Inflammatory macrophage treated with lipopolysaccharide for 4 hours (primary cell): ENCODE measurements at regions not wholly inside any gene's neighbourhood (a gene's known extent, or its start where the extent isn't known, plus 50 kb on each side); places are given as distances from the start of the nearest gene placed in this dataset.
"Not testable (repeated sequence)": the region's sequence is repeated elsewhere in the genome, so short reads cannot be mapped to it uniquely, and the experiment has no call there.

Experiments used
- DNase-seq: peaks from one replicate; pipeline ENCODE4 v3.0.0-alpha.2; 2020

DNA sequence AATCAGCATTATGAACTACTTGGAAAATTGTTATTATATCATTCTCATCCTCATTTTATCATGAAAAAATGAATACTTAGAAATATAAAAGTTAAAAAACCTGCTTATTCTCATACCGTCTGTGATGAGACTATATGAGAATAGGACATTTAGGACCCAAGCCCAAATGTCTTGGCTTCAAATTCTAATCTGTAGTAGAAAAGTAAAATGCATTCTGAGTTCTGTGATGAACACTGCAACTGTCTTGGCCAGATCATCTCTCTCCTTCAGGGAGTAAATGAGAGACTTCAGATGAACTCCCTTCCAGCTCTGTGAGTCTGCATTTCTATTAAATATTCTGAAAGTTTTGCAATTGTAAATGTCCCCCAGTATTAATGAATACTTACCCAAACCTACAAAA is 940.7 kb upstream of the KLHL29 start:
- no peak for DNase-seq

DNA sequence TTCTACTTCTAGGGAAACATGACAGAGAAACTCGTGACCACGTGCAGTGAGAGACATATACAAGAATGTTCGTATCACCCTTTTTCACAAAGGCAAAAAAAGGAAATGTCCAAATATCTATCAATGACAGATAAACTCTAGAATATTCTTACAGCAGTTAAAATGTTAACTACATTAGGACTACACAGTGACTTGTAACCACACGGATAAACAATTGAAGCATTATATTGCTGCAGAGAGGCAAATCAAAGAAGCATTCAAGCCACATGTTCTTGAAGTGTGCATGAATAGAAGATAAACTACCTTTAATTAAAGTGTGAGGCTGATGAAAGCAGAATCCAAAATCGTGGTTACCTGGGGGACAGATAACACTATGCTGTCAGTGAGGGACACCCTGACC is 935.3 kb upstream of the KLHL29 start:
- no peak for DNase-seq

DNA sequence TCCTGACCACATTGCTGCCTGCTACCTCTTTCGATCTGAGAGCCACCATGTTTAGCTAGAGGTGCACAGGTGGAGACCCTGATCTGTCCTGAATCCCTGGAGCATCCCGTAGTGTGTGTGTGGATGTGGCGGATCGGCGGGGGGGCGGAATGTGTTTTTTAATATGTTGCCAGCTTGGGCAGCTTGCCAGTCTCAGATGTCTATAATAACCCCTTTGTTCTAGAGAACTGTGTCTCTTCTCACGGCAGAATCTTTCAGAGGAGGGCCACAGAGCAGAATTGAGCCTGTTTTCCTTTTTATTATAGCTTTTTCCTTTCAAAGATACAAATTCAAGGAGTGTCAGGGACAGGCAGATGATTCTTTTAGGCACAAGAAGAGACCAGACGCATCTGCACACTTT is 934.1 kb upstream of the KLHL29 start:
- no peak for DNase-seq

DNA sequence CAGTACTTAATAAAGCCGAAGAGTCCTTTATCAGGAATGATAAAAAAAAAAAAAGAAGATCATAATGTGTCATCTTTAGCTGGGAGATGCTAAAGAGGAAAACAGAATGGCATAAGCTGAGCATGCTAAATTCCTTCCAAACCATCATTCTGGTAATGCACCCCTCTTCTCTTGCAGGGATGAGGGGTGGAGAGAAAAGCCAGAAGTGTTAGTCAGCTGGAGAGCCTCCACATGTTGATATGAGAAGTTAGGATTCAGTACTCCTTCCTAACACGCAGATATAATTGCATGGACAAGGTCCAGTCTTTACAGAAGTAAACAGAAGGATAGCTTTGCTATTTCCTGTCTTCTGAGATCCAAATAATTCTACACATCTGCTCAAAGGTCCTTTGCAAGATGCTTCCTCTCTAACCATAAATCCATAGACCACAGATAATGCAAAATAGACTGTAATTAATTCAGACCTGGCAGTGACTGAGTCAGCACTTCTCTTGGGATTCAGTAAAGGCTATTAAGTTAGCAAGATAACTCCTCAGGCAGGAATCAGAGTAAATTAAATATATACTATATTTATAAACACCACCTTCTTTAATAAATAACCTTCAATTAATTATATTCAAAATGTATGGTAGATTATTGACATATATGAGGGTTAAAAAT is 930.0 kb upstream of the KLHL29 start:
- DNase-seq: no peak

DNA sequence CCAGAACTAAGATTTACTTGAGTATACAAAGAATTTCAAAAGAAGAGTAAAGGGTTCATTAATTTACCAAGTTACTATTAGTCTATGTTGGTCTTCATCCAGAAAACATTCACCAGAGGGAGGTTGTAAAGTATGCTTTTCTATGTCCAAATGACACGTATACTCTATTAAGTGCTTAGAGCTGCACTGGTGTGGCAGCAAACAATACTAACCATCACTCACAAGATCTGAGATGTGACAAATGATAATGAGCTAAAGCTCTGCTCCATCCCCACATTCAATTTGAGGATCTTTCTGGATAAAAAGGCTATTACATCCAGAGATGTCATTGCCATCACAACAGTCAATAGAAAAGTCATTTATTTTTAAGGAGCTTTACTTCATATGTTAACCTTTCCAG is 926.5 kb upstream of the KLHL29 start:
- no peak for DNase-seq

DNA sequence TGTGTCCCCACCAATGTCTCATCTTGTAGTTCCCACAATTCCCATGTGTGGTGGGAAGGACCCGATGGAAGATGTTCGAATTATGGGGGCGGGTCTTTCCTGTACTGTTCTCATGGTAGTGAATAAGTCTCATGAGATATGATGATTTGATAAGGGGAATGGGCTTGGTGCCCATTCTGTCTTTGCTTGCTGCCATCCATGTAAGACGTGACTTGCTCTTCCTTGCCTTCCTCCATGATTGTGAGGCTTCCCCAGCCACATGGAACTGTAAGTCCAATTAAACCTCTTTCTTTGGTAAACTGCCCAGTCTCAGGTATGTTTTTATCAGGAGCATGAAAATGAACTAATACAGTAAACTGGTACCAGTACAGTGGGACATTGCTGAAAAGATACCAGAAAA is 909.9 kb upstream of the KLHL29 start:
- not testable (repeated sequence) for DNase-seq

DNA sequence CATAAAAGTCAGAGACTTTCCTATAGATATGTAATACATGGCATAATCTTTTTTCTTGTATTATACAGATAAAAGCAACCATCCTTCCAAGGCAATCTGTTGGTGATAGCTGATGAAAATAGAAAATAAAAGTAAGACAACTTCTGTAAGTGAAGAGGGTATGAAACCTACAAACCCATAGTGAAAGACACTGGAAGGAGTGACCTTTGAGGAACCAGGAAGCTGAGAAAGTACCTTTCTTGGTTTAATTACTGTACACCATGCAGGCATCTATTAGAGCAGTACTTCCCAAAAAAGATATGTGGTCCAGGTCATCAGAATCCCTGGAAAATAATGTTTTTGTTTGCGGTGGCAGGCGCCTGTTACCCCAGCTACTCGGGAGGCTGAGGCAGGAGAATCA is 906.6 kb upstream of the KLHL29 start:
- DNase-seq: no peak

DNA sequence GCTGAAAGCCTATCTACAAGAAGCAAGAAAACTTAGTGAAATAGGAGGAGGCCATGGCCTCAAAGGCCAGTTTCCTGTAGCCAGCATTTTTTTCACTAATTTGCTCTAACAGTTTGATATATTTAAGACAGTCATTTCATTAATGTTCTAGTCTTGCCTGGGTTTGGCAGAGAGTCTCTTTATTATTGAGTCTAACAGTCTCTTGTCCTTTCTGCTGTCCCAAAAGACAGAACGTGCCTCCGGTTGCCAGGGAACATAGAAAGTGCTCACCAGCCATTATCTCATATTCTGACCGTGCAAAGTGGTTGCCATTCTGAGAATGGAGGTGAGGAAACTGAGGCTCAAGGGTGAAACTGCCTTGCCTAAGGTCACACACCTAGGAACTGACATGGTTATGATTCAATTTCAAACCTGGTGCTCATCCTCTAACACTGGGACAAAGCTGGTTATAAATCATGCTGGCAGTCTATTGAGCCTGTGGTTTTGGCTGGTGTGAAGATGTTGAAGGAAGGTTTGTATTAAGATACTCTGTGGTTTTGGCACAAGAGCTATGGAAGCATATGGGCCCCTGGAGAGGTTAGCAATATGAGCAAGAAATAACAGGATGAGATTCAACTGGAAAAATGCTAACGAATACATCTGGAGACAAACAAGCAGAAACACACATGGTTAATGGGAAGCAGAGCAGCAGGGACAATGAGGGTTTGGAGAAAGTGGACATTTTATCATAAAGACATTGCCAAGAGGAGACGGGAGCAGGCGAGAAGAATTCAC is 903.3 kb upstream of the KLHL29 start:
- DNase-seq: no peak

DNA sequence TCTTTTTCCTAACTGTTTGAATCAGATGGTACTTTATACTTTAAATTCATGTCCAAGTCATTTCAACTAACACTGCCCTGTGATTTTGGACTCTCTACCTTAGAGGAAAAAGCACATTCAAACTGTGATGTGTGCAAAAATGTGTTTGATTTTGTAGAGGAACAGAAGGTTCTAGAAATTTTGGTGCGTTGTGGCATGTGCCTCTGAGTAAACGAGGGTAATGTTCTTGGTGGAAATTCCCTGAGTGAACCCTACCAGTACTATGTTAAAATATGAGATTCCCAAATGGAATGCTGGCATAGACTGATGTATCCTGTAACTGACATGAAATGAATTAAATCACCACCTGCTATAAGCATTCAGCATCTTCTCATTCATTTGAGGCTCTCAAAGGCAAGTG is 901.9 kb upstream of the KLHL29 start:
- DNase-seq: no peak

DNA sequence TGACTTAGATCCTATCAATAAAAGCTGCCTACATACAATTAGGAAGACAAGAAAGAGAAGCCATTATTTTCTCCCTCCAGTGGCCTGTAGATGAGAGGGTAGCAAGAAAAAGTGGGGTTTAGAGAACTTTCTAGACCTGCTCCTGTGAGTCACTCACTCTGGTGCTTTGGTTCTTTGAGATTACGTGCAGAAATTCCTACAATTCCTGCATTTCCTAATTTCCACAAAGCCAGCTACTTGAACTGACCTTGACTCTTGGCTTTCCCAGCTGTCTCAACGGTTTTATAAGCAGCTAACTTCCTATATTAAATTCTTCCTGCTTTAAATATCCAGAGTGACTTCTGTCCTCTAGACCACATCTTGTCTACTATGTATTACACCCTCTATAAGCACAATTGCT is 899.5 kb upstream of the KLHL29 start:
- DNase-seq: no peak

DNA sequence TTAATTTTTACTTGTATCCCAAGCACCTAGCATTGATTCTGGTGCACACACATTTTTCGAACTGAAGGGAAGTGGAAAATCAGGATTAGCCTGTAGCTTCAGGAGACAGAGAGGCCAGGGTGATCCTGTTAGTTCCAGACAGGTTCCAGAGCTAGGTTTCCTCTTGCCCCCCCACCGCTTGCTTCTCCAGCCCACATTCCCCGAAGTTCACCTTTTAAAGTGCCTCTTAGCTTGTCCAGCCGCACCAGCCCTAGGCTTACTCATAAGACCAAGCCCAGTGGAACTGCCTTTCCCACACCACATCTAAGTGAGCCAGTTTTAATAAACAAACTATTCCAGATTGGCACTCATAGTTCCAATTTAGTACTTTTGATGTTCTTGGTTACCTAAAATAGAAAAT is 898.6 kb upstream of the KLHL29 start:
- DNase-seq: no peak

DNA sequence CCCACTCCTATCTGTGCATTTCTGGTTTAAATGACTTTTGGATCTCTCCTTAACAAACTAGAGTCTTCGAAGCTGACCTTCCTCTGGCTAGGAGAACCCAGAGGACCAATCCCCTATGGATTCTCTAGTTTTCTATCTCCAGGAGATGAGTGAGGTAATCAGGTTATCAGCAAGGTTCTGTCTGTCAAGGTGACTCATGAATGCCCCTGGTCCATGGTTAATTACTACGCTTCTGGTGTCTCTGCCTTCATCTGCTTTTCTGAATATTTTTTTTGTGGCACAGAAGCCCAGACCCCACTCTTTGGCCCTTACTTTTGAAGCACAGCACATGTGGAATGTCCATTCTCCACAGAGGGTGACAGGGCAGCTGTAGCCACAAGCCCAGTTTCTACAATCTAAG is 897.9 kb upstream of the KLHL29 start:
- DNase-seq: no peak

DNA sequence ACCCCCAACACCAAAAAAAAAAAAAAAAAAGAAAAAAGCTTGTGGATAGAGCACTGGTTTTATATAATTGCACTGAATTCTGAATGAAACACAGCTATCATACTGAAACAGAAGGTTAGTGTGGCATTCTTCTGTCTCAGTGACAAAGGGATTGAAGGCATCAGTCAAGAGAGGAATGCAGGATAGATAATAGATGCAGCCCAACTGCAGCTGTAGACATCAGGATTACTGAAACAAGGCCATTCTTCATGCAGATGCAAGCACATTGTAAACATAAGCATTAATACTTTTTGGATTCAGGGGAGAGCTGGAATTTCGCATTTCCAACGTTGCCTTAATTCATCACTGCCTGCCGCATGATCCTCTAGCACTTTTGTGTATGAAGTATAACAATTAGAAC is 897.4 kb upstream of the KLHL29 start:
- DNase-seq: no peak

DNA sequence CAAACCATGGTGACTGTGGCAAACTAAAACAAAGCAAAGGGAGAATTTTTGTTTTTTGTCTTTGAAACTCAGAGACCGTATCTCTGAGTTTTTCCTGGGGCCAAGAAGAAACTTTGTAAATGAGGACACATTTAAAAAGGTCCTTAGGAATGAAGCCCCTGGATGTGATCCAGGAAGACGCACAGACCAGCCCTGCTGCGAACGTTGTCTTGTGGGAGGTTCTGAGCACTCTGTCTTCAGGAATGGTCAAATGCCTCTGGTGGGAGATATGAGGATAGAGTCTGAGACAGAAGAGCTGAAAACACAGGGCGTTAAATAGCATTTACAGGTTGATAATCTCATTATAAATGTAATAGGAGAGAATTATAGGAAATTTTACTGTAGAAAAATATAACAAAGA is 893.5 kb upstream of the KLHL29 start:
- no peak for DNase-seq

DNA sequence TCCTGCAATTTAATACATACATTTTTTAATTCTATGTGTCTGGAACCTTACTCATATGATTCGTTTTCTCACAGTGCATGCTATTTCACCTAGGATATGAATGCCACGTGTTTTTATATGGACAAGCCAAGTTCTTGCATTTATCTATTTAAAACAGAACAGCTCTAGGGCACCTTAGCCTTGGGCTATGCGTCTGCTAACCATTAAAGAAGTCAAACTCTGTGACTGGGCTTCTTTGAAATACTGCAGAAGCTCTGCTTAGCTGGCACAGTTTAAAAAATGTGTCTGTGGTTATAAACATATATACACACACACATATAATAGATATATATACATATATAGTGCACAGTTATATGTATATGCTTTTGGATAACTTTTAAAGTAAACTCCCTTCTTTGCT is 890.8 kb upstream of the KLHL29 start:
- no peak for DNase-seq

DNA sequence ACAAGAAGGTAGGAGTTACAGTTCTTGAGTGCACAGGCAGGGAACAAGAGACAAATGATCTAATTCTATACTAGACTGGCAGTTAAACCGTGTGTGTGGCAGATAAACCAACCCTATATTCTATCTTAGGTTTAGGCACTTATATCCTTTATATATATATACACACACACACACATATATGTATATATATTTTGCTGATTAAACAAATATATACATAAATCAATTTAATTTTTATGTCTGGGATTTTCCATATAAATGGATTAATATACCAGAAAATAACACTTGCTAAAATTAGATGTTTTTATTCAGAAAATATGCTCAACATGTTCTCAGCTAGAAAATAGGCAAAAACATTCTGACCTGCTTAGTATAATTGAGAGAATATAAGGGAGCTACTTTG is 887.9 kb upstream of the KLHL29 start:
- no peak for DNase-seq

DNA sequence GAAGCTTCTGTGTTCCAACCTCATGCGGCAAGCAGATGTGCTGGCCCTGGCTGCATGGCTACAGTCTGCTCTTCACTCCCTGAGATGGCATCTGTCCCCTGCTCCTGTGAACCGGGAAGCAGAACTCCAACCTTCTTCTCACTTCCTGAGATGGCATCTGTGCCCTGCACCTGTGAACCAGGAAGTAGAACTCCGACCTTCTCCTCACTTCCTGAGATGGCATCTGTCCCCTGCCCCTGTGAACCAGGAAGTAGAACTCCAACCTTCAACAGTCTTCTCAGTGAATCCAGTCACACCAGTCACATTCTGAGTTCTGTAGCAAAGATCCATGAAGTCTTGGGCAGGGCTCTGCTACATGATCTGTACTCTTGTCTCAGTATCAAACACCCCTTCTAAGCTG is 887.2 kb upstream of the KLHL29 start:
- DNase-seq: no peak

DNA sequence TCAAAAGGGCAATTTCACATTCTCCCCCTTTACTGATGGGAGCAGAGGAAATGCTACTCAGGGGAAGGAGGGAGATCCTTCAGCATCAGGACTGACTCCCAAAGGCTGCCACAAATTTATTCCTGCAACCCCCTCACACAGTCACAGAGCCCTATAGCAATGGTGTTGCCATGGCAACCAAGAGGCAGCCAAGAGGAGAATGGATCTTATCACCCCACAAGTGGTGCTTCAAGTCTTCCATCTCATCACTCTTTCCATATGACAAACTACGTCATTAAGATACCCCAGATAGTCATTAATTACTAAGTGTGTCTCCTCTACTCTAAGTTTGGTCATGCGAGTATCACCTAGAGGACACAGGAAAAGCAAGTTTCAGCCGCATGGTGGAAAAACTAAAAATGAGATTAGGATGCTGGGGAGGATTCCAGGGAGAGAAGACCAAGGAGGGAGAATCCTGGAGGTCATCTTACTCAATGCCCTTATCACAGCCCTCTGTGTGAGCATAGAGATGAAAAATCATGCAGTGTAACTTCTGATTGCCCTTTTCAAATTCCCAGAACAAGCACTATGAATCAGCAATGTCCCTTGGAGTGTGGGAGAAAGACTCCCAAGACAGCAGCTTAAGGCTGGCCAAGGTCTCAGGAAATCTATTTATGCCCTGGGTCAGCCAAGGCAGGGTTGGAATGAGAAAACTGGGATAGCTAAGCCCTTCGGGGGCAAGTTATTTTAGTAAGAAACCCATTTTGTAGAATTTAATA is 885.7 kb upstream of the KLHL29 start:
- no peak for DNase-seq

DNA sequence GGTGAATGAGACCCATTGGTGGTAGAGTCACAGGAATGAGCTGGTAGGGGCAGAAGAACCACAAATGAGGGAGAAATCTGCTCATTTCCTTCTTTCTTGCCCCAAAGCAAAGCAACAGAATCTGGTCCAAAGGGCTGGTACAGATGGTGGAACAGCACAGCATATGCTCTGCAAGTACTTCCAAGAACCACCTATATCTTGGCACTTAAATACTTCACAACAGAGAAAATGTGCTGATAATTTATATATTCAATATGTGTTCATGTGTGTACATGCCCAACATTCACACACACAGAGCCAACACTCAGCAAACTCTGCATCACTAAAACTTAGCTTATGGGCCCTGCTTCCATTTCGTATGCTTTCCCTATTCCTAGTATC is 884.4 kb upstream of the KLHL29 start:
- no peak for DNase-seq

DNA sequence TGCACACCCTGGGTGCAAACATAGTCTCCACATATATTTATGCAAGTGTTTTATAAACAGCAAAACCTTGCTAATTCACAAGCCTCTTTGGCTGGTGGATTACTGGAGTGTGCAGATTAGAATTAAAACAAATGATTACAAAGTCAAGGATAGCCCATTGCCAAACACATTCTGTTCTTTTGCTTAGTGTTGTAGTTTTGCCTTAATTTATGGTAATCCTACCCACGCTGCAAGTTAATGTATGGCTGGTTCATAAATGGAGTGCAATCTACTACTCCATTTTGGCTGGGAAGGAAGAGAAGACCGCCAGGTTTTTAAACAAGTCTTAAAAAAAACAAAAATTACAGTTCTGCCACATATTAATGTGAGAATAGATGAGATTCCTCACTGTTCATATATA is 883.1 kb upstream of the KLHL29 start:
- no peak for DNase-seq

DNA sequence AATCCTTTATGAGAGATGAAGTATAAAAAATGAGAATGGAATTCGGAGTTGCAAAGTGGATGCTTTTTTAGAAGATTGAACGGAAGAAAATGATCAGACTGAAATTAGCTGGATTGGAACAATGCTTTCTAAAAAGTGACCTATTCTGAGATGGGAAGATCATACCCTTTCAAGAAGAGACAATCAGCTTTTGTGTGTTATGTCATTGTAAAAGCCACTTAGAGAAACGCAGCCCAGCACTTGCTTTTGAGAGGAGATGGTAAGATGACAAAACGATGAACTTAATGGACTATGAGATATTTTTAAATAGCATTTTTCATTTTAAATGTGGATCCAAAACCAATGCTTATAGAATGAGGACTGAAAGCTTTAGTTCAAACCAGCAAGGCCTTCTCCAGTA is 871.4 kb upstream of the KLHL29 start:
- DNase-seq: no peak

DNA sequence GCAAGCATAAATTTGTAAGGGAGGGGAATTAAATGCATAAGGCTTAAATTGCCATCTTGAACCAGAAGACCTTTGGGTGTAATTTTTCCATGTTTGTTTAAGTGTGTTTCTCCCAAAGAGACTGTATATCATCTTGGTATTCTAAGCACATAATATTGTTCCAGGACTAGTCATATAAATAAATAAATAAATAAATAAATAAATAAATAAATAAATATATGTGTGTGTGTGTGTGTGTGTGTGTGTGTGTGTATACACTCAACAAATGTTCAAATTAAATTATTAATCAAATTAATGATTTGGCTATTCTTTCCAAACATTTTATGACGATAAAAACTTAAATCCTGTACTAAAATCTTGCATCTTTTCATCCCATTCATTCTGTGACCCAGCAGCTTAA is 867.8 kb upstream of the KLHL29 start:
- DNase-seq: no peak

DNA sequence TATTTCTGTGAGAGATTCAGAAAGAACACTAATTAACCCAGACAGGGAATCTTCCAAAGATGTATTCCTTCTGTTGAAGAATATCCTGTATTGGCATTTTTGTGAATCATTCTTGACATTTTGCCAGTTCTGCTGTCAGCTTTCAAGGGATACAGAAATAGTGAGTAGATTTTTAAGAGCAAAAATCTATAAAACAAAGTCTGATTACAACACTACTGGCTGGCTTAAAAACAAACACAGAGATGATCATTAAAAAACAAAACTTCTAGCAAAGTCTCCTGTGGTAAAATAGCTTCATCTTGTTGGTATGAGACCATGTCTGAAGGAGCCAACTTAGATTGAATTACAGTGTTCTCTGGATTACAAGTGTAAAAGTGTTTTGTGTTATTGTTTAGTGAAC is 866.3 kb upstream of the KLHL29 start:
- DNase-seq: no peak
